ENCODE measurements at regions not wholly inside any gene's neighbourhood (a gene's known extent, or its start where the extent isn't known, plus 50 kb on each side); places are given as distances from the start of the nearest gene placed in this dataset.

DNA sequence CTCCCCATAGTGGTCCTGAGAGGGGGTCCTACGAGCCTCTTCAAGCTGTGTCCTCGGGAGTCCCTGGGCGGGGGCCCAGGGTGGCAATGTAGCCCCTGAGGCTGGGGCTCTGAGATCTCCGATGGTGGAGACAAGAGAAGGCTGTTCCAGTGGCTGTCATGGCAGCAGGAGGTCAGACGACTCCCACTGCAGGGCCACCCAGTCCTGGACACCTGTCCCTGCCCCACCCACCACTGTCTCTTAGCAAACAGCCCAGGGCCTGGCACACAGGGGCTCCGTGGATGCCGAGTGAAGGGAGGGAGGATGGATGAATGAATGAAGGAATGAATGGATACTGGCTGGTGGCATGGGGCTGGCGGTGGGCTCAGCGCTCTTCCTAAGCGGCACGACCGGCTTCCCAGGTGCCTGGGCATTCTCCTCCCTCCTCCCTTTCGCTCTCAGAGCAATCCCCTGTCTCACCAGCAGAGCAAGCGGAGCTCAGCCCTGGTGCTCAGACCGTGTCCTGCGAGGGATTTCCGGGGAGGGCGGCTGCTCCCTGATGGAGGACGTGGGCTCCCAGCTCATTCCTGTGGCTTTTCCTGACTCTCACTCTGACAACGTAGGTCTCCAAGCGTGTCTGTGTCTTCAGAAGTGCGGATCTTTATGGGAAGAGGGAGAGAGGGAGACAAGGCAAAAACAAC, 1272.6 kb downstream of the BRD1 start:
- no peak for DNase-seq (ENCODE audit: low read depth in 1 of 2, low spot score in 1 of 2)
- H3K27ac ChIP-seq (replicated peaks): no peak overlapping the region
- TF ChIP-seq, protein P1, sequence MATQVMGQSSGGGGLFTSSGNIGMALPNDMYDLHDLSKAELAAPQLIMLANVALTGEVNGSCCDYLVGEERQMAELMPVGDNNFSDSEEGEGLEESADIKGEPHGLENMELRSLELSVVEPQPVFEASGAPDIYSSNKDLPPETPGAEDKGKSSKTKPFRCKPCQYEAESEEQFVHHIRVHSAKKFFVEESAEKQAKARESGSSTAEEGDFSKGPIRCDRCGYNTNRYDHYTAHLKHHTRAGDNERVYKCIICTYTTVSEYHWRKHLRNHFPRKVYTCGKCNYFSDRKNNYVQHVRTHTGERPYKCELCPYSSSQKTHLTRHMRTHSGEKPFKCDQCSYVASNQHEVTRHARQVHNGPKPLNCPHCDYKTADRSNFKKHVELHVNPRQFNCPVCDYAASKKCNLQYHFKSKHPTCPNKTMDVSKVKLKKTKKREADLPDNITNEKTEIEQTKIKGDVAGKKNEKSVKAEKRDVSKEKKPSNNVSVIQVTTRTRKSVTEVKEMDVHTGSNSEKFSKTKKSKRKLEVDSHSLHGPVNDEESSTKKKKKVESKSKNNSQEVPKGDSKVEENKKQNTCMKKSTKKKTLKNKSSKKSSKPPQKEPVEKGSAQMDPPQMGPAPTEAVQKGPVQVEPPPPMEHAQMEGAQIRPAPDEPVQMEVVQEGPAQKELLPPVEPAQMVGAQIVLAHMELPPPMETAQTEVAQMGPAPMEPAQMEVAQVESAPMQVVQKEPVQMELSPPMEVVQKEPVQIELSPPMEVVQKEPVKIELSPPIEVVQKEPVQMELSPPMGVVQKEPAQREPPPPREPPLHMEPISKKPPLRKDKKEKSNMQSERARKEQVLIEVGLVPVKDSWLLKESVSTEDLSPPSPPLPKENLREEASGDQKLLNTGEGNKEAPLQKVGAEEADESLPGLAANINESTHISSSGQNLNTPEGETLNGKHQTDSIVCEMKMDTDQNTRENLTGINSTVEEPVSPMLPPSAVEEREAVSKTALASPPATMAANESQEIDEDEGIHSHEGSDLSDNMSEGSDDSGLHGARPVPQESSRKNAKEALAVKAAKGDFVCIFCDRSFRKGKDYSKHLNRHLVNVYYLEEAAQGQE (IDR thresholded peaks at IDR 0.05; ENCODE audit: insufficient replicate concordance, low read depth): no peak
- no peak for TF ChIP-seq POLR2AphosphoS5 (IDR thresholded peaks at IDR 0.05; ENCODE audit: low read depth)
- TF ChIP-seq, protein P2, sequence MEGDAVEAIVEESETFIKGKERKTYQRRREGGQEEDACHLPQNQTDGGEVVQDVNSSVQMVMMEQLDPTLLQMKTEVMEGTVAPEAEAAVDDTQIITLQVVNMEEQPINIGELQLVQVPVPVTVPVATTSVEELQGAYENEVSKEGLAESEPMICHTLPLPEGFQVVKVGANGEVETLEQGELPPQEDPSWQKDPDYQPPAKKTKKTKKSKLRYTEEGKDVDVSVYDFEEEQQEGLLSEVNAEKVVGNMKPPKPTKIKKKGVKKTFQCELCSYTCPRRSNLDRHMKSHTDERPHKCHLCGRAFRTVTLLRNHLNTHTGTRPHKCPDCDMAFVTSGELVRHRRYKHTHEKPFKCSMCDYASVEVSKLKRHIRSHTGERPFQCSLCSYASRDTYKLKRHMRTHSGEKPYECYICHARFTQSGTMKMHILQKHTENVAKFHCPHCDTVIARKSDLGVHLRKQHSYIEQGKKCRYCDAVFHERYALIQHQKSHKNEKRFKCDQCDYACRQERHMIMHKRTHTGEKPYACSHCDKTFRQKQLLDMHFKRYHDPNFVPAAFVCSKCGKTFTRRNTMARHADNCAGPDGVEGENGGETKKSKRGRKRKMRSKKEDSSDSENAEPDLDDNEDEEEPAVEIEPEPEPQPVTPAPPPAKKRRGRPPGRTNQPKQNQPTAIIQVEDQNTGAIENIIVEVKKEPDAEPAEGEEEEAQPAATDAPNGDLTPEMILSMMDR (IDR thresholded peaks at IDR 0.05; ENCODE audit: insufficient read depth, low read length): no peak
- no peak for TF ChIP-seq SPI1 (IDR thresholded peaks at IDR 0.05; ENCODE audit: borderline replicate concordance, low read depth)
- TF ChIP-seq GABPA (IDR thresholded peaks at IDR 0.05; ENCODE audit: low read depth): no peak
- no peak overlapping the region for H3K4me3 ChIP-seq (replicated peaks; ENCODE audit: insufficient read depth, low read length)
- H3K27me3 ChIP-seq (ENCODE audit: insufficient read depth, poor library complexity, severe bottlenecking): no peaks in the 10 kb centered on the region

DNA sequence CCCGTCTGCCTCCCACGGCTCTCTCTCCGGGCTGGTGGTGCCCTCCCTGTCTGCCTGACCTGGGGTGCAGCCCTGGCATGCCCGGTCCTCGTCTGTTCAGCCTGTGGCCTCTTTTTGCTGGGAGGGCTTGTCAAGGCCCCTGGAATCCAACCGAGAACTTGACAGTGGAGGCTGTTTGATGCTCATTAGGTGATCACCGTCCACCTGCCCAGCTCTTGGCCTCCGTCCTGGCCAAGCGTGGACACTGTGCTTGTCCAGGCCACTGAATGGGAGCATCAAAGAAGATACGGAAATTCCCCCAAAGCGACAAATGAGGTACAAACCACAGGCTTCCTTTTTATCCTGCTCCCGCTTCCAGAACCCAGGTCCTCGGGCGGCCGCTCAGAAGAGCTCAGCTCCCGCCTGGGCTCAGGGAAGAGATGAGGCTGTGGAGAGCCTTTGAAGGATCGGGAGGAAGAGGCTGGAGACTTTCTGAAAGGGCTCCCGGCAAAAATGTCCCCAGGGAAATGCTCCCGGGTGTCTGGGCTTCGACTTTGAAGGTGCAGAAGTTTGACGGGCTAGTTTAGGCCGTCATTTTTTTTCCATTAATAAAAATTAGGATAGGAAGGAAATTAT, 1273.9 kb downstream of the BRD1 start:
- Histone ChIP-seq H3K4me3 (replicated peaks; ENCODE audit: insufficient read depth, low read length) (no peak overlapping the region), H3K27me3 (ENCODE audit: insufficient read depth, poor library complexity, severe bottlenecking) (no peaks in the 10 kb centered on the region)
- DNase-seq (ENCODE audit: low read depth in 1 of 2, low spot score in 1 of 2): no peak

DNA sequence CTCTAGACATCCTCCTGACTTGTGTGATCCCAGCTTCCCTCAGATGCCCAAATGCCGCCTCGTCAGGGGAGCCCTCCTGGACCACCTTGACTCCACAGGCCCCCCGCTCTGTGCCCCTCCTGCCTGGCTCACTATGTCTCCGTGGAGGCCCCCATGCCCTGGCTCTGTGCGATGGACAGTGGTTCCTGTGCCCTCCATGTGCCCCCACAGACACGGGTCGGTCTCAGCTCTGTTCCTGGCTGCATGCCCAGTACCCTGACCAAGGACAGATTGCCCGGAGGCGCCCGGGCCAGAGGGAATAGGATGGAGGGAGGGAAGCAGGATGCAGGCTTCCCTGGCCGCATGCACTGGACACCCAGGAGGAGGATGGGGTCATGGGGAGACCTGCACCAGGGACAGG, 1274.6 kb downstream of the BRD1 start:
- no peak overlapping the region for H3K4me3 ChIP-seq (replicated peaks; ENCODE audit: insufficient read depth, low read length)
- no peak for DNase-seq (ENCODE audit: low read depth in 1 of 2, low spot score in 1 of 2)
- H3K27me3 ChIP-seq (ENCODE audit: insufficient read depth, poor library complexity, severe bottlenecking): no peaks in the 10 kb centered on the region
- H3K27ac ChIP-seq (replicated peaks): no peak overlapping the region
- no peak for TF ChIP-seq GABPA (IDR thresholded peaks at IDR 0.05; ENCODE audit: low read depth)
- TF ChIP-seq POLR2AphosphoS5 (IDR thresholded peaks at IDR 0.05; ENCODE audit: low read depth): no peak
- TF ChIP-seq SPI1 (IDR thresholded peaks at IDR 0.05; ENCODE audit: borderline replicate concordance, low read depth): no peak
- TF ChIP-seq, protein P1 (IDR thresholded peaks at IDR 0.05; ENCODE audit: insufficient replicate concordance, low read depth): no peak
- TF ChIP-seq, protein P2 (IDR thresholded peaks at IDR 0.05; ENCODE audit: insufficient read depth, low read length): no peak

More for the DNA sequence above, 1273.9 kb downstream of the BRD1 start:
- TF ChIP-seq, protein P2 (IDR thresholded peaks at IDR 0.05; ENCODE audit: insufficient read depth, low read length): no peak
- TF ChIP-seq GABPA (IDR thresholded peaks at IDR 0.05; ENCODE audit: low read depth) (no peak), POLR2AphosphoS5 (IDR thresholded peaks at IDR 0.05; ENCODE audit: low read depth) (no peak), SPI1 (IDR thresholded peaks at IDR 0.05; ENCODE audit: borderline replicate concordance, low read depth) (no peak)
- TF ChIP-seq, protein P1 (IDR thresholded peaks at IDR 0.05; ENCODE audit: insufficient replicate concordance, low read depth): no peak
- no peak overlapping the region for H3K27ac ChIP-seq (replicated peaks)

All from HL-60 (cell line).